HEK293 (cell line): ENCODE measurements at regions not wholly inside any gene's neighbourhood (a gene's known extent, or its start where the extent isn't known, plus 50 kb on each side); places are given as distances from the start of the nearest gene placed in this dataset.

Source experiments
- CTCF ChIA-PET: fragments of 350-600 bp; formaldehyde crosslinking; extraction: SDS; loops from one replicate; lab custom pipeline; 2021; ENCODE audit warnings: antibody characterized with exemption; lab: Yijun Ruan, JAX
- POLR2A ChIA-PET: fragments of 300-600 bp; formaldehyde crosslinking; extraction: SDS; loops from one replicate; lab custom pipeline; 2020; ENCODE audit warnings: antibody characterized with exemption, inconsistent platforms; lab: Yijun Ruan, JAX
- H3K27ac ChIP-seq: fragments of 200-500 bp; sonication (Bioruptor generic); 2 replicates; pipeline ENCODE4 v1.5.1; 2014; ENCODE audit warnings: low read depth, low read length, control low read depth, inconsistent platforms; ENCODE audit errors: extremely low read depth
- H3K36me3 ChIP-seq, 2 experiments: fragments of 200-500 bp in 1 of 2; sonication (Bioruptor generic) in 1 of 2; 1 replicate in 1 of 2; 2 replicates in 1 of 2; pipeline ENCODE4 v1.5.1; 2014 to 2017; ENCODE audit warnings: inconsistent platforms in 2 of 2, low read length in 2 of 2; ENCODE audit not compliant: control insufficient read depth in 2 of 2, insufficient read depth in 1 of 2
- H3K4me1 ChIP-seq: fragments of 200-500 bp; sonication (Bioruptor generic); 2 replicates; pipeline ENCODE4 v1.5.1; 2014; ENCODE audit warnings: mild to moderate bottlenecking, low read length, inconsistent platforms; ENCODE audit not compliant: control insufficient read depth, insufficient read depth
- H3K4me3 ChIP-seq: 2 replicates; pipeline ENCODE4 v1.5.1; 2011; ENCODE audit warnings: low read depth, mild to moderate bottlenecking, control low read depth, low read length, moderate library complexity
- H3K9me3 ChIP-seq: fragments of 200-500 bp; sonication (Bioruptor generic); 2 replicates; pipeline ENCODE4 v1.5.1; 2014; ENCODE audit warnings: low read depth, low read length, inconsistent platforms; ENCODE audit not compliant: control insufficient read depth, insufficient read depth
- ELK4 ChIP-seq: IDR thresholded peaks from 2 replicates; pipeline ENCODE4 v1.6.1; 2011; ENCODE audit warnings: mild to moderate bottlenecking, low read depth, low read length, borderline replicate concordance
- GLIS1 ChIP-seq: fragments of 450-650 bp; formaldehyde crosslinking; IDR thresholded peaks from 2 replicates; pipeline ENCODE4 v1.5.1; 2016; ENCODE audit warnings: missing biosample characterization, missing genetic modification characterization
- TCF7L2 ChIP-seq: IDR thresholded peaks from 2 replicates; pipeline ENCODE4 v1.6.1; 2011; ENCODE audit warnings: low read depth, mild to moderate bottlenecking, inconsistent platforms, low read length, moderate library complexity, borderline replicate concordance
- ZBTB20 ChIP-seq: fragments of 450-650 bp; formaldehyde crosslinking; IDR thresholded peaks from 2 replicates; pipeline ENCODE4 v1.5.1; 2016; ENCODE audit warnings: missing biosample characterization, missing genetic modification characterization
- ZBTB26 ChIP-seq: fragments of 450-650 bp; formaldehyde crosslinking; optimal IDR thresholded peaks from 2 replicates; pipeline ENCODE3; 2016; ENCODE audit warnings: missing biosample characterization, mild to moderate bottlenecking, missing genetic modification characterization
- ZNF114 ChIP-seq: fragments of 450-650 bp; formaldehyde crosslinking; IDR thresholded peaks from 2 replicates; pipeline ENCODE4 v1.5.0; 2017; ENCODE audit warnings: missing biosample characterization, missing genetic modification characterization
- ZNF133 ChIP-seq: fragments of 450-650 bp; formaldehyde crosslinking; IDR thresholded peaks from 2 replicates; pipeline ENCODE4 v1.5.1; 2016; ENCODE audit warnings: missing biosample characterization, missing genetic modification characterization
- ZNF169 ChIP-seq: fragments of 450-650 bp; formaldehyde crosslinking; IDR thresholded peaks from 2 replicates; pipeline ENCODE4 v1.5.1; 2016; ENCODE audit warnings: missing biosample characterization, missing genetic modification characterization
- ZNF174 ChIP-seq: fragments of 450-650 bp; formaldehyde crosslinking; IDR thresholded peaks from 2 replicates; pipeline ENCODE4 v1.5.0; 2017; ENCODE audit warnings: missing biosample characterization, mild to moderate bottlenecking, missing genetic modification characterization
- ZNF2 ChIP-seq: fragments of 450-650 bp; formaldehyde crosslinking; IDR thresholded peaks from 2 replicates; pipeline ENCODE4 v1.5.1; 2016; ENCODE audit warnings: missing biosample characterization, missing genetic modification characterization
- ZNF248 ChIP-seq: fragments of 450-650 bp; formaldehyde crosslinking; IDR thresholded peaks from 2 replicates; pipeline ENCODE4 v1.5.1; 2017; ENCODE audit warnings: missing biosample characterization, missing genetic modification characterization
- ZNF341 ChIP-seq: fragments of 450-650 bp; formaldehyde crosslinking; IDR thresholded peaks from 2 replicates; pipeline ENCODE4; 2016; ENCODE audit warnings: low read depth, missing biosample characterization, missing genetic modification characterization
- ZNF391 ChIP-seq: fragments of 450-650 bp; formaldehyde crosslinking; IDR thresholded peaks from 2 replicates; pipeline ENCODE4 v1.5.1; 2016; ENCODE audit warnings: low read depth, missing biosample characterization, missing genetic modification characterization, borderline replicate concordance
- ZNF423 ChIP-seq: fragments of 450-650 bp; formaldehyde crosslinking; IDR thresholded peaks from 2 replicates; pipeline ENCODE4 v1.5.1; 2016; ENCODE audit warnings: missing biosample characterization, missing genetic modification characterization
- ZNF529 ChIP-seq: fragments of 450-650 bp; formaldehyde crosslinking; IDR thresholded peaks from 2 replicates; pipeline ENCODE4 v1.5.1; 2017; ENCODE audit warnings: missing genetic modification characterization, missing biosample characterization; ENCODE audit not compliant: insufficient replicate concordance
- ZNF624 ChIP-seq: fragments of 450-650 bp; formaldehyde crosslinking; IDR thresholded peaks from 2 replicates; pipeline ENCODE4 v1.5.1; 2017; ENCODE audit warnings: missing biosample characterization, missing genetic modification characterization
- ZNF654 ChIP-seq: fragments of 450-650 bp; formaldehyde crosslinking; IDR thresholded peaks from 2 replicates; pipeline ENCODE4 v1.5.1; 2016; ENCODE audit warnings: low read depth, missing biosample characterization, missing genetic modification characterization
- ZNF785 ChIP-seq: fragments of 450-650 bp; formaldehyde crosslinking; IDR thresholded peaks from 2 replicates; pipeline ENCODE4 v1.5.1; 2016; ENCODE audit warnings: missing biosample characterization, missing genetic modification characterization

- TF ChIP-seq TCF7L2, result 0 out of 2 replicates have a peak, but pooled peaks have one; percentile 26
- TF ChIP-seq ZNF624, result no peak
- POLR2A ChIA-PET, result no interaction called here
Measured at GRCh38 chr1:193680924-193681316, 494.5 kb upstream of the B3GALT2 start.

GRCh38 chr1:193680247-193680923 is 494.0 kb upstream of the B3GALT2 start:
- Histone ChIP-seq H3K36me3 (no peaks in the 10 kb centered on the region), H3K9me3 (no peaks in the 10 kb centered on the region), H3K4me3 (no peak overlapping the region), H3K27ac (no peak overlapping the region), H3K4me1 (no peaks in the 10 kb centered on the region)
- CTCF ChIA-PET, result interaction anchor here (0.6 kb wide), 1 partner anchor 1206 kb away, joined by 3 read pairs; no protein-coding TSS in a partner anchor
- POLR2A ChIA-PET, result no interaction called here
- no peak for TF ChIP-seq ZNF391 (tag by site-specific recombination)

More at GRCh38 chr1:193680924-193681316, 494.5 kb upstream of the B3GALT2 start:
- no peaks in the 10 kb centered on the region for H3K36me3 ChIP-seq
- H3K4me1 ChIP-seq, result no peaks in the 10 kb centered on the region
- CTCF ChIA-PET, result interaction anchor here (0.6 kb wide), 1 partner anchor 1206 kb away, joined by 3 read pairs; no protein-coding TSS in a partner anchor
- H3K9me3 ChIP-seq, result no peaks in the 10 kb centered on the region
- no peak overlapping the region for H3K27ac ChIP-seq
- no peak overlapping the region for H3K4me3 ChIP-seq

GRCh38 chr1:193677874-193678273 is 491.5 kb upstream of the B3GALT2 start:
- CTCF ChIA-PET, result interaction anchor here (0.6 kb wide), 1 partner anchor 219 kb away, joined by 3 read pairs; no protein-coding TSS in a partner anchor

GRCh38 chr1:193676996-193677549 is 490.7 kb upstream of the B3GALT2 start:
- ChIA-PET POLR2A (no interaction called here), CTCF (no interaction called here)
- H3K36me3 ChIP-seq, result no peaks in the 10 kb centered on the region
- H3K4me1 ChIP-seq, result no peaks in the 10 kb centered on the region
- H3K9me3 ChIP-seq, result no peaks in the 10 kb centered on the region
- H3K27ac ChIP-seq, result no peak overlapping the region
- no peak overlapping the region for H3K4me3 ChIP-seq
- TF ChIP-seq ZNF248 (tag by site-specific recombination) (no peak), ZNF174 (no peak), ELK4 (no peak)

More at GRCh38 chr1:193677874-193678273, 491.5 kb upstream of the B3GALT2 start:
- Histone ChIP-seq H3K4me1 (no peaks in the 10 kb centered on the region), H3K4me3 (no peak overlapping the region), H3K36me3 (no peaks in the 10 kb centered on the region)
- TF ChIP-seq ZNF133 (no peak), ZNF654 (tag by site-specific recombination) (no peak), ZBTB20 (tag by site-specific recombination) (no peak), ZNF341 (tag by site-specific recombination) (no peak), ZNF169 (tag by site-specific recombination) (no peak), ZNF423 (no peak)
- TF ChIP-seq, all 188 proteins: peak for 0
- Histone ChIP-seq H3K9me3 (no peaks in the 10 kb centered on the region), H3K27ac (no peak overlapping the region)
- POLR2A ChIA-PET, result no interaction called here

GRCh38 chr1:193674292-193674944 is 488.0 kb upstream of the B3GALT2 start:
- H3K36me3 ChIP-seq, result no peaks in the 10 kb centered on the region
- no peak overlapping the region for H3K4me3 ChIP-seq
- CTCF ChIA-PET, result no interaction called here
- H3K4me1 ChIP-seq, result no peaks in the 10 kb centered on the region
- POLR2A ChIA-PET, result no interaction called here
- TF ChIP-seq ZBTB20 (tag by site-specific recombination) (no peak), ZNF341 (tag by site-specific recombination) (no peak), ZBTB26 (tag by site-specific recombination) (no peak), ZNF2 (no peak), ZNF785 (tag by site-specific recombination) (no peak), GLIS1 (no peak), ZNF529 (no peak), ZNF114 (tag by site-specific recombination) (no peak)
- no peaks in the 10 kb centered on the region for H3K9me3 ChIP-seq
- no peak overlapping the region for H3K27ac ChIP-seq
